ENCODE measurements at regions not wholly inside any gene's neighbourhood (a gene's known extent, or its start where the extent isn't known, plus 50 kb on each side); places are given as distances from the start of the nearest gene placed in this dataset.
"Not testable (repeated sequence)": the region's sequence is repeated elsewhere in the genome, so short reads cannot be mapped to it uniquely, and the experiment has no call there.

- no peak for DNase-seq
These were observed 52.2 kb upstream of the FAT1 start for GRCh38 chr4:186775902-186776301.

- DNase-seq: no peak
These were observed 54.5 kb upstream of the FAT1 start for GRCh38 chr4:186778134-186778533.

GRCh38 chr4:186780291-186781031, 56.8 kb upstream of the FAT1 start:
- no peak for DNase-seq

- DNase-seq: no peak
These were observed 57.6 kb upstream of the FAT1 start for GRCh38 chr4:186781032-186781917.

GRCh38 chr4:186782302-186782701, 58.6 kb upstream of the FAT1 start:
- no peak for DNase-seq

- DNase-seq: no peak
These were observed 63.9 kb upstream of the FAT1 start for GRCh38 chr4:186787536-186787935.

- DNase-seq: no peak
These were observed 66.0 kb upstream of the FAT1 start for GRCh38 chr4:186789651-186790050.

- no peak for DNase-seq
These were observed 67.0 kb upstream of the FAT1 start for GRCh38 chr4:186790630-186791029.

GRCh38 chr4:186792728-186793366, 69.2 kb upstream of the FAT1 start:
- no peak for DNase-seq

- no peak for DNase-seq
These were observed 75.4 kb upstream of the FAT1 start for GRCh38 chr4:186798951-186799659.

GRCh38 chr4:186805020-186805820, 81.6 kb upstream of the FAT1 start:
- DNase-seq: no peak

- not testable (repeated sequence) for DNase-seq
These were observed 82.3 kb upstream of the FAT1 start for GRCh38 chr4:186805917-186806316.

- DNase-seq: no peak
These were observed 83.2 kb upstream of the FAT1 start for GRCh38 chr4:186806679-186807421.

GRCh38 chr4:186807808-186808629, 84.4 kb upstream of the FAT1 start:
- DNase-seq: no peak

GRCh38 chr4:186808630-186809018, 85.0 kb upstream of the FAT1 start:
- no peak for DNase-seq

GRCh38 chr4:186809070-186809469, 85.4 kb upstream of the FAT1 start:
- DNase-seq: no peak

- no peak for DNase-seq
These were observed 87.0 kb upstream of the FAT1 start for GRCh38 chr4:186810613-186811150.

GRCh38 chr4:186812592-186812991, 88.9 kb upstream of the FAT1 start:
- no peak for DNase-seq

- no peak for DNase-seq
These were observed 89.9 kb upstream of the FAT1 start for GRCh38 chr4:186813377-186814068.

All from DMS153 (cell line).